ENCODE measurements at regions not wholly inside any gene's neighbourhood (a gene's known extent, or its start where the extent isn't known, plus 50 kb on each side); places are given as distances from the start of the nearest gene placed in this dataset.

DNA sequence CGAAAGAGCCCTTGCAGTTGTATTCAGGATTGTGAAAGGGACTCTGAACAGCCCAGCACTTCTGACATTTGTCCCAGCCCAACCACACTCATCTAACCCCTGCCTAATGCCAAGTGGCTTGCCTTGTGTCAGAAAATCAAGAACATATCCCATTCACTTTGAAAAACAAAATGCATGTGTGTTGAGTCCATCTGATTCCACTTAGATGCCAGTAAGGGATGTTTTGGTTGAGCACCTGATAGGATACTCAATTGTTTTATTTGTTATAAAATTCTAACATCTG is 776.8 kb downstream of the BCL11A start:
- no peak for TF ChIP-seq POLR2A (IDR thresholded peaks at IDR 0.05)
- no peak for TF ChIP-seq CTCF (IDR thresholded peaks at IDR 0.05)
